CD14-positive monocyte (primary cell): ENCODE measurements at regions not wholly inside any gene's neighbourhood (a gene's known extent, or its start where the extent isn't known, plus 50 kb on each side); places are given as distances from the start of the nearest gene placed in this dataset.

Experiments
- DNase-seq, 3 donors: peaks; one replicate each; pipeline ENCODE4 v3.0.0-alpha.2; 2011 to 2022
- H2AFZ ChIP-seq: 2 replicates; pipeline ENCODE4 v1.6.0; 2012; ENCODE audit warnings: mild to moderate bottlenecking, low read depth, low read length, inconsistent platforms; ENCODE audit not compliant: insufficient read depth, poor library complexity, severe bottlenecking
- H3K27ac ChIP-seq, 2 donors: 1 replicate in 1 of 2; 2 replicates in 1 of 2; pipeline ENCODE4 v1.5.1; 2012 to 2013; ENCODE audit warnings: low read length in 2 of 2, control low read depth in 1 of 2, inconsistent platforms in 1 of 2, low read depth in 1 of 2, mild to moderate bottlenecking in 1 of 2
- H3K27me3 ChIP-seq, 2 donors: one replicate each; pipeline versions ENCODE4 v1.6.0 to v1.6.1; 2011 to 2013; ENCODE audit warnings: low read length in 2 of 2; ENCODE audit not compliant: control insufficient read depth in 2 of 2, insufficient read depth in 2 of 2
- H3K36me3 ChIP-seq, 2 donors: replicated peaks in 1 of 2; 1 replicate in 1 of 2; 2 replicates in 1 of 2; pipeline versions ENCODE4 v1.5.1 to v1.6.1; 2012 to 2013; ENCODE audit warnings: low read length in 2 of 2, control low read depth in 1 of 2, inconsistent platforms in 1 of 2, mild to moderate bottlenecking in 1 of 2; ENCODE audit not compliant: insufficient read depth in 2 of 2, control insufficient read depth in 1 of 2
- H3K4me1 ChIP-seq, 2 donors: 1 replicate in 1 of 2; 2 replicates in 1 of 2; pipeline versions ENCODE4 v1.5.1 to v1.6.1; 2012 to 2013; ENCODE audit warnings: low read length in 2 of 2, control low read depth in 1 of 2, inconsistent platforms in 1 of 2, mild to moderate bottlenecking in 1 of 2, moderate library complexity in 1 of 2; ENCODE audit not compliant: insufficient read depth in 2 of 2, control insufficient read depth in 1 of 2
- H3K4me2 ChIP-seq: replicated peaks from 2 replicates; pipeline ENCODE3; 2012; ENCODE audit warnings: low read length, moderate library complexity, mild to moderate bottlenecking; ENCODE audit not compliant: poor library complexity, severe bottlenecking; ENCODE audit errors: extremely low read depth
- H3K4me3 ChIP-seq, 3 experiments: fragments of 200-600 bp in 1 of 3; sonication (generic) in 1 of 3; replicated peaks in 1 of 3; 1 replicate in 2 of 3; 2 replicates in 1 of 3; pipeline ENCODE4 v1.5.1; 2011 to 2013; ENCODE audit warnings: low read length in 3 of 3, mild to moderate bottlenecking in 3 of 3, control low read depth in 2 of 3, low read depth in 2 of 3, inconsistent platforms in 1 of 3, moderate library complexity in 1 of 3
- H3K79me2 ChIP-seq: 2 replicates; pipeline ENCODE4 v1.6.0; 2012; ENCODE audit warnings: mild to moderate bottlenecking, control low read depth, inconsistent platforms, low read length, moderate library complexity; ENCODE audit not compliant: insufficient read depth
- H3K9ac ChIP-seq: 2 replicates; pipeline ENCODE4 v1.6.0; 2017; ENCODE audit warnings: low read length, mild to moderate bottlenecking; ENCODE audit not compliant: insufficient read depth, poor library complexity, severe bottlenecking
- H3K9me3 ChIP-seq, 2 donors: replicated peaks in 1 of 2; 1 replicate in 1 of 2; 2 replicates in 1 of 2; pipeline versions ENCODE4 v1.5.1 to v1.6.1; 2012 to 2013; ENCODE audit warnings: low read length in 2 of 2, control low read depth in 1 of 2; ENCODE audit not compliant: control insufficient read depth in 1 of 2, insufficient read depth in 1 of 2
- H4K20me1 ChIP-seq: 2 replicates; pipeline ENCODE4 v1.6.0; 2012; ENCODE audit warnings: mild to moderate bottlenecking, low read length, control low read depth, moderate library complexity; ENCODE audit not compliant: insufficient read depth
- H3K27ac Mint-ChIP-seq, 7 donors: one replicate each; pipeline ENCODE4 v1.8.0; 2020; ENCODE audit warnings: mild to moderate bottlenecking in 7 of 7, mixed read lengths in 7 of 7, moderate library complexity in 6 of 7, inconsistent platforms in 2 of 7
- H3K27me3 Mint-ChIP-seq, 3 donors: one replicate each; pipeline ENCODE4 v1.8.0; 2021 to 2022; ENCODE audit warnings: low read depth in 3 of 3, mild to moderate bottlenecking in 3 of 3, mixed read lengths in 3 of 3, moderate library complexity in 3 of 3, inconsistent platforms in 1 of 3
- H3K36me3 Mint-ChIP-seq, 2 donors: one replicate each; pipeline ENCODE4 v1.8.0; 2020; ENCODE audit warnings: mixed read lengths in 2 of 2, inconsistent platforms in 1 of 2, mild to moderate bottlenecking in 1 of 2
- H3K4me1 Mint-ChIP-seq: one replicate; pipeline ENCODE4 v1.8.0; 2020; ENCODE audit warnings: mild to moderate bottlenecking, mixed read lengths
- H3K4me3 Mint-ChIP-seq, 2 donors: one replicate each; pipeline ENCODE4 v1.8.0; 2020; ENCODE audit warnings: mild to moderate bottlenecking in 2 of 2, mixed read lengths in 2 of 2, moderate library complexity in 1 of 2
- H3K9me3 Mint-ChIP-seq, 7 donors: one replicate each; pipeline ENCODE4 v1.8.0; 2020 to 2022; ENCODE audit warnings: mixed read lengths in 7 of 7, mild to moderate bottlenecking in 6 of 7, moderate library complexity in 6 of 7, inconsistent platforms in 2 of 7
- WGBS: methylation state at CpG from one replicate; pipeline ENCODE4 v1.1.5; 2013; ENCODE audit warnings: missing lambda C conversion rate; ENCODE audit not compliant: insufficient coverage; 5-methylcytosine and 5-hydroxymethylcytosine counted together
- intact Hi-C, 2 donors: fragments of 100-400 bp; cut with micrococcal nuclease; formaldehyde crosslinking; loops; one replicate each; pipeline versions ENCODE4 v1.15.0 to v1.15.1; 2023
- TF ChIP-seq, protein P1 (sequence below): fragments of 200-600 bp; IDR thresholded peaks from one replicate; pipeline ENCODE4 v1.8.0; 2022; ENCODE audit warnings: antibody characterized with exemption, mild to moderate bottlenecking

DNA sequence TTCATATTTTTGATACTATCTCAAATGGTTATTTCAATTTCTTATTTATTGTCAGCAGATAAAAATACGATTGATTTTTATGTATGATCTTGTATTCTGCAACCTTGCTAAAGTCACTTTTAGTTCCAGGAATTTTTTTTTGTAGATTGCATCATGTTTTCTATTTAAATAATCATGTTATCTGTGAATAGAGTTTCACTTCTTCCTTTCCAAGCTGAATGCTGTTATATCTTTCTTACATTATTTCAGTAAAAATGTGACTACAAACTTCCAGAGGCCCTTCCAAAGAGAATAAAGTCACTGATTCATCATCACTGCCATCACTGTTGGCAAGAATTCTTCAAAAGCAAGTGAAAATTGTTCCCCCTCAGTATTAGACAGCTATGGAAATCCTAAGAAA, 104.7 kb upstream of the RAP1B start:
- Histone ChIP-seq H3K9me3 (no peaks in the 10 kb centered on the region), H3K4me1 (peaks cover 7 to 13% of the 10 kb centered on the region in 2 donors), H3K36me3 (no peaks in the 10 kb centered on the region), H3K9ac (no peak overlapping the region), H2AFZ (no peak overlapping the region), H3K79me2 (no peaks in the 10 kb centered on the region), H3K4me2 (peak overlapping the region; percentile 33), H3K27ac (no peak overlapping the region), H3K4me3 (no peak overlapping the region), H4K20me1 (no peaks in the 10 kb centered on the region), H3K27me3 (no peaks in the 10 kb centered on the region)
- Mint-ChIP-seq H3K9me3 (peaks cover 0 to 2% (median 0%) of the 10 kb centered on the region in 7 donors), H3K36me3 (no peaks in the 10 kb centered on the region), H3K4me3 (peak overlapping the region in 1 of 2 donors; percentile 30), H3K27ac (peak overlapping the region in 3 of 7 donors; percentile 26 to 46 (median 30)), H3K4me1 (peaks cover 18% of the 10 kb centered on the region), H3K27me3 (peaks cover 0 to 1% (median 0%) of the 10 kb centered on the region in 3 donors)
- intact Hi-C loops: no loop called here
- peak in 2 of 3 donors; percentile 28 to 49 for DNase-seq
- TF ChIP-seq, protein P1, sequence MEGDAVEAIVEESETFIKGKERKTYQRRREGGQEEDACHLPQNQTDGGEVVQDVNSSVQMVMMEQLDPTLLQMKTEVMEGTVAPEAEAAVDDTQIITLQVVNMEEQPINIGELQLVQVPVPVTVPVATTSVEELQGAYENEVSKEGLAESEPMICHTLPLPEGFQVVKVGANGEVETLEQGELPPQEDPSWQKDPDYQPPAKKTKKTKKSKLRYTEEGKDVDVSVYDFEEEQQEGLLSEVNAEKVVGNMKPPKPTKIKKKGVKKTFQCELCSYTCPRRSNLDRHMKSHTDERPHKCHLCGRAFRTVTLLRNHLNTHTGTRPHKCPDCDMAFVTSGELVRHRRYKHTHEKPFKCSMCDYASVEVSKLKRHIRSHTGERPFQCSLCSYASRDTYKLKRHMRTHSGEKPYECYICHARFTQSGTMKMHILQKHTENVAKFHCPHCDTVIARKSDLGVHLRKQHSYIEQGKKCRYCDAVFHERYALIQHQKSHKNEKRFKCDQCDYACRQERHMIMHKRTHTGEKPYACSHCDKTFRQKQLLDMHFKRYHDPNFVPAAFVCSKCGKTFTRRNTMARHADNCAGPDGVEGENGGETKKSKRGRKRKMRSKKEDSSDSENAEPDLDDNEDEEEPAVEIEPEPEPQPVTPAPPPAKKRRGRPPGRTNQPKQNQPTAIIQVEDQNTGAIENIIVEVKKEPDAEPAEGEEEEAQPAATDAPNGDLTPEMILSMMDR: no peak
- no CpG with 5 or more reads among the region's 1 CpG for WGBS

GRCh38 chr12:68506619-68507018, 104.1 kb upstream of the RAP1B start:
- Histone ChIP-seq H3K4me2 (no peak overlapping the region), H3K9me3 (no peaks in the 10 kb centered on the region), H4K20me1 (no peaks in the 10 kb centered on the region), H3K27me3 (no peaks in the 10 kb centered on the region), H3K9ac (no peak overlapping the region), H3K4me3 (no peak overlapping the region), H3K27ac (no peak overlapping the region), H2AFZ (no peak overlapping the region), H3K36me3 (no peaks in the 10 kb centered on the region), H3K79me2 (no peaks in the 10 kb centered on the region), H3K4me1 (peaks cover 7 to 13% of the 10 kb centered on the region in 2 donors)
- Mint-ChIP-seq H3K4me3 (no peak overlapping the region), H3K9me3 (peaks cover 0 to 2% (median 0%) of the 10 kb centered on the region in 7 donors), H3K27me3 (no peaks in the 10 kb centered on the region), H3K36me3 (no peaks in the 10 kb centered on the region), H3K4me1 (peaks cover 18% of the 10 kb centered on the region), H3K27ac (peak overlapping the region in 1 of 7 donors; percentile 35)
- WGBS: 100% methylated on average over 1 of the region's 4 CpGs
- no peak for DNase-seq
- TF ChIP-seq, protein P1: no peak
- intact Hi-C loops: no loop called here
